ENCODE measurements at regions not wholly inside any gene's neighbourhood (a gene's known extent, or its start where the extent isn't known, plus 50 kb on each side); places are given as distances from the start of the nearest gene placed in this dataset.

DNA sequence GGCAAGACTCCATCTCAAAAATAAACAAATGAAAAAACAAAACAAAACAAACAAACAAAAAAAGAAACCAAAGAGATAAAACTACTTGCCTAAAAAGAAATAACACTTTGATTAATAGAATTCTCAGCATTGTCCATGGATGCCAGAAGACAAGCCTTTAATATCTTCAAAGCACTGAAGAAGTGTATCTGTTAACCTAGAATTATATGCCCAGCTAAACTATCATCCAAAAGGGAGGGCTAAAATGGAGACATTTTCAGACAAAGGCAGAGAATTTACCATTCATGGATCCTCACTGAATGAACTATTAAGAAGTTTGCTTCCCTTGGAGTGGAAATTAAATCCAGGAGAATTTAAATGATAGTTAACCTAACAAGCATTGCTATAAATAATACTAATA, 130.1 kb upstream of the SEC14L1 start:
- TF ChIP-seq, protein P1, sequence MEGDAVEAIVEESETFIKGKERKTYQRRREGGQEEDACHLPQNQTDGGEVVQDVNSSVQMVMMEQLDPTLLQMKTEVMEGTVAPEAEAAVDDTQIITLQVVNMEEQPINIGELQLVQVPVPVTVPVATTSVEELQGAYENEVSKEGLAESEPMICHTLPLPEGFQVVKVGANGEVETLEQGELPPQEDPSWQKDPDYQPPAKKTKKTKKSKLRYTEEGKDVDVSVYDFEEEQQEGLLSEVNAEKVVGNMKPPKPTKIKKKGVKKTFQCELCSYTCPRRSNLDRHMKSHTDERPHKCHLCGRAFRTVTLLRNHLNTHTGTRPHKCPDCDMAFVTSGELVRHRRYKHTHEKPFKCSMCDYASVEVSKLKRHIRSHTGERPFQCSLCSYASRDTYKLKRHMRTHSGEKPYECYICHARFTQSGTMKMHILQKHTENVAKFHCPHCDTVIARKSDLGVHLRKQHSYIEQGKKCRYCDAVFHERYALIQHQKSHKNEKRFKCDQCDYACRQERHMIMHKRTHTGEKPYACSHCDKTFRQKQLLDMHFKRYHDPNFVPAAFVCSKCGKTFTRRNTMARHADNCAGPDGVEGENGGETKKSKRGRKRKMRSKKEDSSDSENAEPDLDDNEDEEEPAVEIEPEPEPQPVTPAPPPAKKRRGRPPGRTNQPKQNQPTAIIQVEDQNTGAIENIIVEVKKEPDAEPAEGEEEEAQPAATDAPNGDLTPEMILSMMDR (IDR thresholded peaks at IDR 0.05; ENCODE audit: low read depth, low read length, poor library complexity, severe bottlenecking): no peak
- TF ChIP-seq EZH2phosphoT487 (IDR thresholded peaks at IDR 0.05; ENCODE audit: borderline replicate concordance, low read length): no peak
